Right lobe of liver (tissue), 6 donors: ENCODE measurements at regions not wholly inside any gene's neighbourhood (a gene's known extent, or its start where the extent isn't known, plus 50 kb on each side); places are given as distances from the start of the nearest gene placed in this dataset.

Source experiments
- ATAC-seq, 4 donors: fragments of 200-7000 bp; cut with Tn5 transposase; one replicate each; pipeline ENCODE4 v1.9.1; 2020; ENCODE audit warnings: mild to moderate bottlenecking in 4 of 4, moderate library complexity in 4 of 4
- DNase-seq, 3 donors: peaks; one replicate each; pipeline ENCODE4 v3.0.0-alpha.2; 2020
- H3K27ac ChIP-seq, 3 donors: fragments of 200-600 bp; one replicate each; pipeline ENCODE4 v1.8.0; 2022
- H3K27me3 ChIP-seq, 2 donors: fragments of 200-600 bp; one replicate each; pipeline ENCODE4 v1.8.0; 2022
- H3K36me3 ChIP-seq, 4 donors: fragments of 200-600 bp; sonication (generic) in 1 of 4; one replicate each; pipeline versions ENCODE4 v1.5.1 to v1.8.0; 2017 to 2022; ENCODE audit warnings: control low read depth in 1 of 4
- H3K4me1 ChIP-seq, 4 donors: fragments of 200-600 bp; sonication (generic) in 1 of 4; one replicate each; pipeline versions ENCODE4 v1.5.1 to v1.8.0; 2017 to 2022; ENCODE audit warnings: control low read depth in 1 of 4
- H3K4me3 ChIP-seq, 3 donors: fragments of 200-600 bp; one replicate each; pipeline ENCODE4 v1.8.0; 2022
- H3K9me3 ChIP-seq, 4 donors: fragments of 200-600 bp; sonication (generic) in 1 of 4; one replicate each; pipeline versions ENCODE4 v1.5.1 to v1.8.0; 2017 to 2022; ENCODE audit warnings: control low read depth in 1 of 4
- POLR2A ChIP-seq: fragments of 450-650 bp; IDR thresholded peaks from one replicate; pipeline ENCODE4 v1.6.1; 2017; ENCODE audit warnings: antibody characterized with exemption, mild to moderate bottlenecking
- WGBS: methylation state at CpG from one replicate; pipeline ENCODE4 v1.1.6; 2018; ENCODE audit warnings: low coverage, low lambda C conversion rate; ENCODE audit not compliant: insufficient coverage; ENCODE audit errors: missing lambda C conversion rate; 5-methylcytosine and 5-hydroxymethylcytosine counted together
- intact Hi-C, 2 donors: fragments of 100-400 bp; cut with DNase I; formaldehyde crosslinking; loops; one replicate each; pipeline versions ENCODE4 v1.11.2 to v1.14.1; 2022
- TF ChIP-seq, protein P1 (sequence below), 4 donors: fragments of 200-600 bp in 3 of 4; fragments of 450-650 bp in 1 of 4; IDR thresholded peaks; one replicate each; pipeline versions ENCODE4 v1.5.1 to v1.8.0; 2016 to 2022; ENCODE audit warnings: antibody characterized with exemption in 4 of 4, mild to moderate bottlenecking in 2 of 4
- donor health status: DM: no; HTN: yes; CAD: no.
- donor health status: DM: no; HTN: no; CAD: no.
- donor health status: DM: no; HTN: no; CAD: no.
- donor health status: DM: no; HTN: yes; CAD: no.
- donor health status: DM: no; HTN: yes; CAD: no.

DNA sequence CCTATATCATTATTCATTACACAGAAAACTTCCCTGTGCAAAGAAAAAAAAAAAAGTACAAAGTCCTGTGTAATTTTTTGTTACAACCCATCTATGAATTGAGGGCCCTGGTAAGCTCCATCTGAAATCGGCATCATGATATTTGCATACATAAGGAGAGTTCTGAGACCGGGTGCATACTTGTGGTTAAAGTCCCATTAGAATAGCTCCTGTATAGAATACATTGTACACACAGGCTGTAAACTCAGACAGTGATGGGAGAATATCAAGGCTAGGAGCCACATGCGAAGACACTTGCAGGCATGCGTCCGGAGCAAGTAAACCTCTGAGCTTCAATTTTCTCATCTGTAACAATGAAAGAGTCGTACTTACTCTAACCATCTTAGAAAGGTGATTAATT is 353.2 kb downstream of the ETS1 start:
- TF ChIP-seq, protein P1, sequence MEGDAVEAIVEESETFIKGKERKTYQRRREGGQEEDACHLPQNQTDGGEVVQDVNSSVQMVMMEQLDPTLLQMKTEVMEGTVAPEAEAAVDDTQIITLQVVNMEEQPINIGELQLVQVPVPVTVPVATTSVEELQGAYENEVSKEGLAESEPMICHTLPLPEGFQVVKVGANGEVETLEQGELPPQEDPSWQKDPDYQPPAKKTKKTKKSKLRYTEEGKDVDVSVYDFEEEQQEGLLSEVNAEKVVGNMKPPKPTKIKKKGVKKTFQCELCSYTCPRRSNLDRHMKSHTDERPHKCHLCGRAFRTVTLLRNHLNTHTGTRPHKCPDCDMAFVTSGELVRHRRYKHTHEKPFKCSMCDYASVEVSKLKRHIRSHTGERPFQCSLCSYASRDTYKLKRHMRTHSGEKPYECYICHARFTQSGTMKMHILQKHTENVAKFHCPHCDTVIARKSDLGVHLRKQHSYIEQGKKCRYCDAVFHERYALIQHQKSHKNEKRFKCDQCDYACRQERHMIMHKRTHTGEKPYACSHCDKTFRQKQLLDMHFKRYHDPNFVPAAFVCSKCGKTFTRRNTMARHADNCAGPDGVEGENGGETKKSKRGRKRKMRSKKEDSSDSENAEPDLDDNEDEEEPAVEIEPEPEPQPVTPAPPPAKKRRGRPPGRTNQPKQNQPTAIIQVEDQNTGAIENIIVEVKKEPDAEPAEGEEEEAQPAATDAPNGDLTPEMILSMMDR (IDR thresholded peaks at IDR 0.05) = no peak
- TF ChIP-seq POLR2A = no peak
- Histone ChIP-seq H3K4me1 (no peaks in the 10 kb centered on the region), H3K27ac (no peak overlapping the region), H3K27me3 (no peaks in the 10 kb centered on the region), H3K4me3 (no peak overlapping the region), H3K9me3 (no peaks in the 10 kb centered on the region), H3K36me3 (no peaks in the 10 kb centered on the region)
- intact Hi-C loops = no loop called here
- 88% methylated on average over 6 of the region's 6 CpGs for WGBS
- ATAC-seq (no peak), DNase-seq (no peak)

DNA sequence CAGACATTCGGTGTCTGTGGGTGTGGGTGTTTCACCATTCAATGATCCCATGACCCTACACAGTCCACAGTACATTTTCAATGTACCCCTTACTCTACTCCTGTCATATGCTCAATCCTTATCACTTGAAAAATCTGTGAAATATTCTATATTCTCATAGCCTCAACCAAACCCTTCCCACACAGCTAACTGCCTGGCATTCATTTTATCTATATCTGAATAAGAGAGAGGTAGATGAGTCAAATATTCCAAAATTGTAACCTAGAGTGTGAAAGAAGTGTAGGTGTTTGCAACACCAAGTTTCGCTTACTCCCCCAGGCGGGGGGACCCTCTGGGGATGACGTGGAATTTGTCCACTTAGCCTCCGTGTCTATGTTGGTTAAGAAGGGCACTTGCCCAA is 354.8 kb downstream of the ETS1 start:
- Histone ChIP-seq H3K4me1 (no peaks in the 10 kb centered on the region), H3K27ac (no peak overlapping the region), H3K27me3 (no peaks in the 10 kb centered on the region), H3K9me3 (no peaks in the 10 kb centered on the region), H3K36me3 (no peaks in the 10 kb centered on the region), H3K4me3 (no peak overlapping the region)
- WGBS = 84% methylated on average over 4 of the region's 5 CpGs
- intact Hi-C loops = no loop called here
- ATAC-seq (no peak), DNase-seq (no peak)
- no peak for TF ChIP-seq POLR2A
- TF ChIP-seq, protein P1 (IDR thresholded peaks at IDR 0.05) = no peak

DNA sequence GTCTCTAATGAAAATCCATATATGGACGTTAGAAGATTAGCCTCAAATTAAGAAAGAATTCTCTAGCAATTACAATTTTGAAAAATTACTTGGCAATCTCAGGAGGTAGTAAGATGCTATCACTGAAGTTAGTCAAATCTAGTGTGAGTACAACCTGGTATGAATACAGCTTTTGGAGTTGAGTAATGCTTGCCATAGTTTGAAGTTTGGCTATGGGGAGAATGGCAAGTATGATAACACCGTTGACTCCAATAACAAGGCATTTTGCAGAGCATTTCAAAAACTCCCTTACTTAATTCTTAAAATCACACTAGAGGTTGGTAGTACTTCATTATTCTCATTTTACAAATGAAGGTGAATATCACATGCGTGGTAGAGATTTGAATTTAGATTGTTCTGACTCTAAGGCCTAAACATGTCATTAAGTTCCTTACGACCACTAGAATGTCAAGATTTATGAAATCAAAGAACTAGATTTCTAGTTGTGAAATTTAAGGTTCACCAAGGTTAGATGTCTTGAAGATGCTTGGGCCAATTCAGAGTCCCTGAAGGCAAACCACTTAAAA is 355.4 kb downstream of the ETS1 start:
- H3K27me3 ChIP-seq = no peaks in the 10 kb centered on the region
- TF ChIP-seq POLR2A = no peak
- TF ChIP-seq, protein P1 (IDR thresholded peaks at IDR 0.05) = no peak
- no peaks in the 10 kb centered on the region for H3K36me3 ChIP-seq
- ATAC-seq (no peak), DNase-seq (no peak)
- H3K9me3 ChIP-seq = no peaks in the 10 kb centered on the region
- no peaks in the 10 kb centered on the region for H3K4me1 ChIP-seq
- no peak overlapping the region for H3K27ac ChIP-seq
- intact Hi-C loops = no loop called here
- WGBS = 76% methylated on average over 4 of the region's 4 CpGs
- no peak overlapping the region for H3K4me3 ChIP-seq

DNA sequence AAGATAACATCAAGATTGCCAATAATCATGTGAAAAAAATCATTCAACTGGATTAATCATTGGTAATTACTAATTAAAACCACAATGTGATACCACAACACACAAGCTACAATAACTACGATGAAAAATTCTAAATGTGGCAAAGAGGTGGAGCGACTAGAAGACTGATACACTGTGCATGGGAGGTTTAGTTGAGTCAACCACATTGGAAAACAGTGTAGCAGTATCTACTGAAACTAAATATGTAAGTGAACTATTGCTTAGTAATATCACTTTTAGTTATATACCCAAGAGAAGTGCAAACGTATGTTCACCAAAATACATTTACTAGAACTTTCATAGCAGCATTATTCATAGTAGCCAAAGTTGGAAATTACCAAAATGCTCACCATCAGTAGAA is 359.9 kb downstream of the ETS1 start:
- Histone ChIP-seq H3K4me3 (no peak overlapping the region), H3K36me3 (no peaks in the 10 kb centered on the region), H3K4me1 (no peaks in the 10 kb centered on the region), H3K27me3 (no peaks in the 10 kb centered on the region), H3K27ac (no peak overlapping the region), H3K9me3 (no peaks in the 10 kb centered on the region)
- DNase-seq (no peak), ATAC-seq (no peak)
- intact Hi-C loops = no loop called here
- TF ChIP-seq, protein P1 (IDR thresholded peaks at IDR 0.05) = no peak
- TF ChIP-seq POLR2A = no peak
- WGBS = 64% methylated on average over 3 of the region's 3 CpGs
